SK-N-SH (cell line): ENCODE measurements at regions not wholly inside any gene's neighbourhood (a gene's known extent, or its start where the extent isn't known, plus 50 kb on each side); places are given as distances from the start of the nearest gene placed in this dataset.

Source experiments
- CTCF ChIA-PET: fragments of 300-600, 350-600 bp; formaldehyde crosslinking; extraction: SDS; loops from one replicate; lab custom pipeline; 2021; lab: Yijun Ruan, JAX
- POLR2A ChIA-PET: fragments of 350-600 bp; sonication (Branson Sonifier 250); formaldehyde crosslinking; extraction: SDS; loops from one replicate; lab custom pipeline; 2020; ENCODE audit warnings: antibody characterized with exemption, inconsistent platforms; lab: Yijun Ruan, JAX
- DNase-seq: peaks from one replicate; pipeline ENCODE4 v3.0.0; 2012
- H2AFZ ChIP-seq: fragments of 200-600 bp; sonication (generic); 2 replicates; pipeline ENCODE4 v1.8.1; 2016; ENCODE audit warnings: antibody characterized with exemption, mild to moderate bottlenecking, low read depth
- H3F3A ChIP-seq: fragments of 200-600 bp; sonication (generic); replicated peaks from 2 replicates; pipeline ENCODE3; 2016; ENCODE audit warnings: antibody characterized with exemption, mild to moderate bottlenecking; ENCODE audit not compliant: insufficient read depth
- H3K27ac ChIP-seq, 2 experiments: fragments of 200-500 bp in 1 of 2; fragments of 200-600 bp in 1 of 2; sonication (Bioruptor generic) in 1 of 2; sonication (generic), shearing (Covaris generic) in 1 of 2; 2 replicates each; pipeline versions ENCODE4 v1.5.1 to v1.6.1; 2014 to 2016; ENCODE audit warnings: low read depth in 2 of 2, inconsistent platforms in 1 of 2, low read length in 1 of 2, mild to moderate bottlenecking in 1 of 2, mixed read lengths in 1 of 2
- H3K27me3 ChIP-seq: fragments of 200-600 bp; sonication (generic), shearing (Covaris generic); 2 replicates; pipeline ENCODE4 v1.6.1; 2016; ENCODE audit warnings: mixed run types; ENCODE audit not compliant: insufficient read depth
- H3K36me3 ChIP-seq, 2 experiments: fragments of 200-500 bp in 1 of 2; fragments of 200-600 bp in 1 of 2; sonication (Bioruptor generic) in 1 of 2; sonication (generic) in 1 of 2; replicated peaks in 1 of 2; 2 replicates each; pipeline versions ENCODE3 to v1.5.1; 2014 to 2016; ENCODE audit warnings: low read length in 1 of 2, mild to moderate bottlenecking in 1 of 2; ENCODE audit not compliant: insufficient read depth in 2 of 2, control insufficient read depth in 1 of 2
- H3K4me1 ChIP-seq, 2 experiments: fragments of 200-500 bp in 1 of 2; fragments of 200-600 bp in 1 of 2; sonication (Bioruptor generic) in 1 of 2; sonication (generic), shearing (Covaris generic) in 1 of 2; 2 replicates each; pipeline versions ENCODE4 v1.5.1 to v1.6.1; 2014 to 2016; ENCODE audit warnings: low read depth in 1 of 2, low read length in 1 of 2, mixed run types in 1 of 2; ENCODE audit not compliant: insufficient read depth in 2 of 2, control insufficient read depth in 1 of 2
- H3K4me2 ChIP-seq: fragments of 200-600 bp; sonication (generic), shearing (Covaris generic); 2 replicates; pipeline ENCODE4 v1.6.1; 2017; ENCODE audit warnings: mixed run types
- H3K4me3 ChIP-seq, 2 experiments: fragments of 200-500 bp in 1 of 2; fragments of 200-600 bp in 1 of 2; sonication (Bioruptor generic) in 1 of 2; sonication (generic), shearing (Covaris generic) in 1 of 2; 2 replicates each; pipeline versions ENCODE4 v1.5.1 to v1.8.1; 2014 to 2016; ENCODE audit warnings: low read depth in 2 of 2, inconsistent platforms in 1 of 2, low read length in 1 of 2, mild to moderate bottlenecking in 1 of 2, mixed read lengths in 1 of 2, moderate library complexity in 1 of 2
- H3K79me2 ChIP-seq: fragments of 200-600 bp; sonication (generic); 2 replicates; pipeline ENCODE4 v1.8.1; 2017; ENCODE audit warnings: mild to moderate bottlenecking; ENCODE audit not compliant: insufficient read depth
- H3K9ac ChIP-seq: fragments of 200-600 bp; sonication (generic); 2 replicates; pipeline ENCODE4 v1.6.1; 2017; ENCODE audit warnings: mixed run types
- H3K9me2 ChIP-seq: fragments of 200-600 bp; sonication (generic); 2 replicates; pipeline ENCODE4 v1.6.1; 2017; ENCODE audit warnings: mixed run types
- H3K9me3 ChIP-seq: fragments of 200-600 bp; sonication (generic); 2 replicates; pipeline ENCODE4 v1.6.1; 2017; ENCODE audit warnings: mixed run types, mild to moderate bottlenecking, moderate library complexity
- H4K20me1 ChIP-seq: fragments of 200-600 bp; sonication (generic); 2 replicates; pipeline ENCODE4 v1.6.1; 2017; ENCODE audit warnings: mild to moderate bottlenecking, mixed run types; ENCODE audit not compliant: insufficient read depth
- CHD2 ChIP-seq: fragments of 150-350 bp; IDR thresholded peaks from 2 replicates; pipeline ENCODE4 v1.6.1; 2018; ENCODE audit warnings: low read length; ENCODE audit not compliant: partially characterized antibody
- CTCF ChIP-seq: fragments of 200-600 bp; sonication (generic); IDR thresholded peaks from 2 replicates; pipeline ENCODE4 v1.6.1; 2017; ENCODE audit warnings: antibody characterized with exemption, mild to moderate bottlenecking, moderate library complexity
- ELF1 ChIP-seq: IDR thresholded peaks from 2 replicates; pipeline ENCODE4 v1.4.0; 2012
- EZH2phosphoT487 ChIP-seq: fragments of 200-600 bp; sonication (generic); IDR thresholded peaks from 2 replicates; pipeline ENCODE4 v1.6.1; 2017; ENCODE audit warnings: low read depth, mixed run types, mild to moderate bottlenecking, antibody characterized with exemption, moderate library complexity, borderline replicate concordance
- FOXM1 ChIP-seq: IDR thresholded peaks from 2 replicates; pipeline ENCODE4 v1.4.0; 2012; ENCODE audit warnings: low read depth, mild to moderate bottlenecking
- GABPA ChIP-seq: IDR thresholded peaks from 2 replicates; pipeline ENCODE4 v1.4.0; 2012; ENCODE audit warnings: low read depth, mild to moderate bottlenecking
- GATA2 ChIP-seq: sonication (generic); formaldehyde crosslinking; IDR thresholded peaks from 2 replicates; pipeline ENCODE4 v1.5.0; 2020; ENCODE audit warnings: mild to moderate bottlenecking, missing genetic modification reagents
- NFIC ChIP-seq: IDR thresholded peaks from 2 replicates; pipeline ENCODE4 v1.4.0; 2012; ENCODE audit warnings: borderline replicate concordance
- POLR2AphosphoS5 ChIP-seq: IDR thresholded peaks from 2 replicates; pipeline ENCODE4 v1.6.1; 2012; ENCODE audit warnings: low read depth, low read length
- RCOR1 ChIP-seq: fragments of 150-350 bp; IDR thresholded peaks from 2 replicates; pipeline ENCODE4 v1.6.1; 2017; ENCODE audit warnings: antibody characterized with exemption, low read length
- REST ChIP-seq: IDR thresholded peaks from 2 replicates; pipeline ENCODE4 v1.6.1; 2012; ENCODE audit warnings: mild to moderate bottlenecking, low read depth, low read length, moderate library complexity
- SMC3 ChIP-seq: IDR thresholded peaks from 2 replicates; pipeline ENCODE4 v1.6.1; 2012; ENCODE audit warnings: low read depth, low read length, improper control_type of control experiment
- TCF12 ChIP-seq: IDR thresholded peaks from 2 replicates; pipeline ENCODE4 v1.4.0; 2012
- USF2 ChIP-seq: fragments of 150-350 bp; IDR thresholded peaks from 2 replicates; pipeline ENCODE4 v1.6.1; 2017; ENCODE audit warnings: antibody characterized with exemption, low read length, low read depth, borderline replicate concordance
- YY1 ChIP-seq: IDR thresholded peaks from 2 replicates; pipeline ENCODE4 v1.4.0; 2012; ENCODE audit warnings: low read depth, mild to moderate bottlenecking
- WGBS: methylation state at CpG from one replicate; pipeline ENCODE4 v1.1.6; 2017; ENCODE audit warnings: low lambda C conversion rate; 5-methylcytosine and 5-hydroxymethylcytosine counted together
- TF ChIP-seq, protein P1 (sequence below): IDR thresholded peaks from 2 replicates; pipeline ENCODE4 v1.4.0; 2012; ENCODE audit warnings: low read depth, borderline replicate concordance
- TF ChIP-seq, protein P2 (sequence below): IDR thresholded peaks from 2 replicates; pipeline ENCODE4 v1.4.0; 2012; ENCODE audit warnings: low read depth
- TF ChIP-seq, protein P3 (sequence below): IDR thresholded peaks from 2 replicates; pipeline ENCODE4 v1.4.0; 2012; ENCODE audit warnings: low read depth, borderline replicate concordance

- Histone ChIP-seq H4K20me1 (no peaks in the 10 kb centered on the region), H3F3A (no peaks in the 10 kb centered on the region), H3K4me2 (no peak overlapping the region), H3K9ac (no peak overlapping the region), H3K4me3 (no peak overlapping the region), H3K36me3 (no peaks in the 10 kb centered on the region), H2AFZ (no peak overlapping the region), H3K9me3 (no peaks in the 10 kb centered on the region), H3K9me2 (no peaks in the 10 kb centered on the region), H3K27ac (no peak overlapping the region), H3K4me1 (no peaks in the 10 kb centered on the region), H3K79me2 (no peaks in the 10 kb centered on the region)
- DNase-seq, result no peak
- POLR2A ChIA-PET, result no interaction called here
- WGBS, result 13% methylated on average over 10 of the region's 10 CpGs
- TF ChIP-seq CHD2, result no peak
- TF ChIP-seq TCF12, result no peak
- no peak for TF ChIP-seq ELF1
- TF ChIP-seq NFIC, result no peak
- TF ChIP-seq SMC3, result no peak
- TF ChIP-seq, protein P1, sequence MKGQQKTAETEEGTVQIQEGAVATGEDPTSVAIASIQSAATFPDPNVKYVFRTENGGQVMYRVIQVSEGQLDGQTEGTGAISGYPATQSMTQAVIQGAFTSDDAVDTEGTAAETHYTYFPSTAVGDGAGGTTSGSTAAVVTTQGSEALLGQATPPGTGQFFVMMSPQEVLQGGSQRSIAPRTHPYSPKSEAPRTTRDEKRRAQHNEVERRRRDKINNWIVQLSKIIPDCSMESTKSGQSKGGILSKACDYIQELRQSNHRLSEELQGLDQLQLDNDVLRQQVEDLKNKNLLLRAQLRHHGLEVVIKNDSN, result no peak
- TF ChIP-seq, protein P2, sequence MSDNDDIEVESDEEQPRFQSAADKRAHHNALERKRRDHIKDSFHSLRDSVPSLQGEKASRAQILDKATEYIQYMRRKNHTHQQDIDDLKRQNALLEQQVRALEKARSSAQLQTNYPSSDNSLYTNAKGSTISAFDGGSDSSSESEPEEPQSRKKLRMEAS, result no peak
- TF ChIP-seq USF2, result no peak
- no peak for TF ChIP-seq REST
- TF ChIP-seq, all 33 proteins: peak for 0
- CTCF ChIA-PET, result interaction anchor here (0.8 to 2.4 kb wide), 6 partner anchors 10 to 405 kb away, joined by 3 to 14 read pairs (median 4); no protein-coding TSS in a partner anchor
- H3K27me3 ChIP-seq, result peaks cover 11% of the 10 kb centered on the region; the same call in 1 of the 2 replicates
These were observed 196.0 kb upstream of the GPR12 start for GRCh38 chr13:26956522-26957142.

DNA sequence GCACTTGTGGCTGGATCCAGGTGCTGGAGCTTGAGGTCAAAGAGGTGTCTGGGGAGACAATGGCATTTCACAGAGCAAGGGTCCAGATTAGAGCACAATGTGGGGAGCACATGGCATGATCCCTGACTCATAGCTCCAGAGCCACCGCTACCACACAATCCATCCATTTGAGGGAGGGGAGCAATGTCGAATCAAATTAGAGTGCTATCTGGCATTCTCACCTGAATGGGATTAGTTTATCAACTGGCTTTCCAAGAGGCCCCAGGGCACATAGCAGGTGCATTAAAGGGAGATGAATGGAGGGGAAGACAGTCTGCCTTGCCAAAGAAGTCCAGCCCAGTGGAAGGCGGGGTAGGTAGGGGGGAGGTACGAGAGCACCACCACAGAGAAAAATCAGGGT lies 194.4 kb upstream of the GPR12 start:
- H3K4me2 ChIP-seq, result no peak overlapping the region
- WGBS, result 38% methylated on average over 3 of the region's 4 CpGs
- H3K9ac ChIP-seq, result no peak overlapping the region
- no peaks in the 10 kb centered on the region for H3K79me2 ChIP-seq
- H2AFZ ChIP-seq, result no peak overlapping the region
- H3K36me3 ChIP-seq, result no peaks in the 10 kb centered on the region
- DNase-seq, result no peak
- no peaks in the 10 kb centered on the region for H3K4me1 ChIP-seq
- ChIA-PET POLR2A (no interaction called here), CTCF (interaction anchor here (0.7 to 2.4 kb wide), 7 partner anchors 9 to 404 kb away, joined by 3 to 14 read pairs (median 3); no protein-coding TSS in a partner anchor)
- peaks cover 11% of the 10 kb centered on the region; the same call in 1 of the 2 replicates for H3K27me3 ChIP-seq
- no peak overlapping the region for H3K4me3 ChIP-seq
- no peaks in the 10 kb centered on the region for H3K9me3 ChIP-seq
- no peaks in the 10 kb centered on the region for H3K9me2 ChIP-seq
- H3F3A ChIP-seq, result no peaks in the 10 kb centered on the region
- no peak overlapping the region for H3K27ac ChIP-seq
- no peaks in the 10 kb centered on the region for H4K20me1 ChIP-seq
- no peak for TF ChIP-seq RCOR1
- no peak for TF ChIP-seq GATA2
- no peak for TF ChIP-seq YY1
- TF ChIP-seq FOXM1, result no peak
- no peak for TF ChIP-seq EZH2phosphoT487
- TF ChIP-seq, protein P2, result no peak
- TF ChIP-seq CTCF, result no peak
- no peak for TF ChIP-seq POLR2AphosphoS5
- TF ChIP-seq, protein P3, sequence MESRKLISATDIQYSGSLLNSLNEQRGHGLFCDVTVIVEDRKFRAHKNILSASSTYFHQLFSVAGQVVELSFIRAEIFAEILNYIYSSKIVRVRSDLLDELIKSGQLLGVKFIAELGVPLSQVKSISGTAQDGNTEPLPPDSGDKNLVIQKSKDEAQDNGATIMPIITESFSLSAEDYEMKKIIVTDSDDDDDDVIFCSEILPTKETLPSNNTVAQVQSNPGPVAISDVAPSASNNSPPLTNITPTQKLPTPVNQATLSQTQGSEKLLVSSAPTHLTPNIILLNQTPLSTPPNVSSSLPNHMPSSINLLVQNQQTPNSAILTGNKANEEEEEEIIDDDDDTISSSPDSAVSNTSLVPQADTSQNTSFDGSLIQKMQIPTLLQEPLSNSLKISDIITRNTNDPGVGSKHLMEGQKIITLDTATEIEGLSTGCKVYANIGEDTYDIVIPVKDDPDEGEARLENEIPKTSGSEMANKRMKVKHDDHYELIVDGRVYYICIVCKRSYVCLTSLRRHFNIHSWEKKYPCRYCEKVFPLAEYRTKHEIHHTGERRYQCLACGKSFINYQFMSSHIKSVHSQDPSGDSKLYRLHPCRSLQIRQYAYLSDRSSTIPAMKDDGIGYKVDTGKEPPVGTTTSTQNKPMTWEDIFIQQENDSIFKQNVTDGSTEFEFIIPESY, result no peak
- TF ChIP-seq NFIC, result no peak
- TF ChIP-seq GABPA, result no peak
